B cell (primary cell): ENCODE measurements at regions not wholly inside any gene's neighbourhood (a gene's known extent, or its start where the extent isn't known, plus 50 kb on each side); places are given as distances from the start of the nearest gene placed in this dataset.

Experiments used
- ATAC-seq: fragments of 200-7000 bp; cut with Tn5 transposase; one replicate; pipeline ENCODE4 v1.10.0; 2021; ENCODE audit warnings: low read depth, mild to moderate bottlenecking, moderate number of reproducible peaks, moderate library complexity
- CTCF ChIA-PET: fragments of 350-600 bp; sonication (Branson Sonifier 250); formaldehyde crosslinking; loops from one replicate; lab custom pipeline; 2021; ENCODE audit warnings: antibody characterized with exemption, inconsistent platforms; lab: Charles Lee
- POLR2A ChIA-PET: fragments of 350-600 bp; sonication (Branson Sonifier 250); formaldehyde crosslinking; loops from one replicate; lab custom pipeline; 2021; ENCODE audit warnings: antibody characterized with exemption; lab: Charles Lee
- DNase-seq: peaks from one replicate; pipeline ENCODE4 v3.0.0; 2013
- H2AFZ ChIP-seq: 2 replicates; pipeline ENCODE4 v1.6.1; 2012; ENCODE audit warnings: mild to moderate bottlenecking, low read depth, low read length; ENCODE audit not compliant: insufficient read depth, poor library complexity, severe bottlenecking
- H3K27ac ChIP-seq, 2 donors: 1 replicate in 1 of 2; 2 replicates in 1 of 2; pipeline ENCODE4 v1.5.1; 2012 to 2013; ENCODE audit warnings: low read length in 2 of 2, mild to moderate bottlenecking in 2 of 2, moderate library complexity in 1 of 2
- H3K27me3 ChIP-seq, 4 experiments: fragments of 200-600 bp in 1 of 4; sonication (generic) in 1 of 4; replicated peaks in 1 of 4; 1 replicate in 2 of 4; 2 replicates in 2 of 4; pipeline versions ENCODE4 v1.6.1 to v1.7.0; 2013 to 2016; ENCODE audit warnings: low read length in 3 of 4, mild to moderate bottlenecking in 2 of 4, mixed read lengths in 1 of 4, moderate library complexity in 1 of 4; ENCODE audit not compliant: insufficient read depth in 4 of 4, control insufficient read depth in 3 of 4; ENCODE audit errors: control extremely low read depth in 1 of 4
- H3K36me3 ChIP-seq, 2 experiments: replicated peaks in 1 of 2; 1 replicate in 1 of 2; 2 replicates in 1 of 2; pipeline versions ENCODE4 v1.6.1 to v1.7.1; 2013; ENCODE audit warnings: low read length in 1 of 2; ENCODE audit not compliant: insufficient read depth in 2 of 2, control insufficient read depth in 1 of 2; ENCODE audit errors: control extremely low read depth in 1 of 2, extremely low read depth in 1 of 2
- H3K4me1 ChIP-seq, 2 donors: fragments of 200-600 bp in 1 of 2; sonication (generic) in 1 of 2; 1 replicate in 1 of 2; 2 replicates in 1 of 2; pipeline versions ENCODE4 v1.5.1 to v1.6.1; 2013 to 2017; ENCODE audit warnings: low read length in 2 of 2; ENCODE audit not compliant: control insufficient read depth in 2 of 2, insufficient read depth in 2 of 2
- H3K4me2 ChIP-seq: replicated peaks from 2 replicates; pipeline ENCODE3; 2012; ENCODE audit warnings: mild to moderate bottlenecking, low read depth, low read length; ENCODE audit not compliant: poor library complexity, severe bottlenecking
- H3K4me3 ChIP-seq, 5 experiments: fragments of 200-600 bp in 1 of 5; sonication (generic) in 1 of 5; 1 replicate in 3 of 5; 2 replicates in 2 of 5; pipeline versions ENCODE4 v1.5.1 to v1.7.0; 2011 to 2016; ENCODE audit warnings: low read length in 4 of 5, mild to moderate bottlenecking in 4 of 5, low read depth in 2 of 5, control low read depth in 1 of 5, moderate library complexity in 1 of 5; ENCODE audit not compliant: insufficient read depth in 1 of 5; ENCODE audit errors: control extremely low read depth in 1 of 5, extremely low read depth in 1 of 5
- H3K79me2 ChIP-seq: fragments of 200-600 bp; sonication (generic); one replicate; pipeline ENCODE4 v1.6.0; 2016; ENCODE audit warnings: low read length; ENCODE audit not compliant: control insufficient read depth, insufficient read depth
- H3K9ac ChIP-seq: fragments of 200-600 bp; sonication (generic); 2 replicates; pipeline ENCODE4 v1.6.1; 2017; ENCODE audit warnings: mild to moderate bottlenecking, low read length, moderate library complexity
- H3K9me3 ChIP-seq, 3 donors: one replicate each; pipeline versions ENCODE4 v1.6.1 to v1.7.1; 2013; ENCODE audit warnings: low read length in 2 of 3; ENCODE audit not compliant: control insufficient read depth in 2 of 3, insufficient read depth in 1 of 3; ENCODE audit errors: control extremely low read depth in 1 of 3
- H4K20me1 ChIP-seq: 2 replicates; pipeline ENCODE4 v1.6.0; 2012; ENCODE audit warnings: mild to moderate bottlenecking, low read length; ENCODE audit not compliant: insufficient read depth, control insufficient read depth, poor library complexity, severe bottlenecking
- H3K27ac Mint-ChIP-seq: one replicate; pipeline ENCODE4 v1.8.0; 2021; ENCODE audit warnings: mixed read lengths
- H3K27me3 Mint-ChIP-seq: one replicate; pipeline ENCODE4 v1.8.0; 2021; ENCODE audit warnings: mixed read lengths
- H3K4me1 Mint-ChIP-seq: one replicate; pipeline ENCODE4 v1.8.0; 2021; ENCODE audit warnings: mixed read lengths
- H3K4me3 Mint-ChIP-seq: one replicate; pipeline ENCODE4 v1.8.0; 2021; ENCODE audit warnings: mixed read lengths
- H3K9me3 Mint-ChIP-seq: one replicate; pipeline ENCODE4 v1.8.0; 2022; ENCODE audit warnings: mixed read lengths; ENCODE audit not compliant: insufficient read depth
- EZH2 ChIP-seq: IDR thresholded peaks from 2 replicates; pipeline ENCODE4 v1.6.1; 2012; ENCODE audit warnings: borderline replicate concordance, low read depth, mild to moderate bottlenecking, moderate library complexity, low read length; ENCODE audit not compliant: insufficient read depth, poor library complexity, severe bottlenecking
- WGBS: methylation state at CpG from one replicate; pipeline ENCODE4 v1.1.5; 2013; ENCODE audit warnings: missing lambda C conversion rate; ENCODE audit not compliant: insufficient coverage; 5-methylcytosine and 5-hydroxymethylcytosine counted together
- intact Hi-C: fragments of 100-400 bp; cut with micrococcal nuclease; formaldehyde crosslinking; loops from one replicate; pipeline ENCODE4 v1.10.0; 2022
- TF ChIP-seq, protein P1 (sequence below): fragments of 200-600 bp; IDR thresholded peaks from one replicate; pipeline ENCODE4 v1.8.0; 2022; ENCODE audit warnings: antibody characterized with exemption, mild to moderate bottlenecking

DNA sequence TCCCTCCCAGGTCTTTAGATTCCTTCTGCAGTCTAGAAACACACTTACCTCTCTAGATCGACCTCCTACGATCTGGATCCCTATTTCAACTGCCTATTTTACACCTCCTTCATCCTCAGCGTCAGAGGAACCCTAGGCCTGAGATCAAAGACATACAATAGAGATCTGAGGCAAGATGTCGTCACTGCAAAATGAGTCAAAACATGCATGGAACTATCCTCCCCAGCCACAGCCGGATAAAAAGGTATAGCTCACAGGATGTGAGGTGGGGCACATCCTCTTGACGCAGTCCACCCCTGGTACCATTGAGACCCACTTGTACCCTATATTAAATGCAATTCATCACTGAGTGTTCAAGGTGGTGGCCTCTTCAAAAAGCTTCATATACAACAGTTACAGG is 63.7 kb upstream of the DNAJC10 start:
- Mint-ChIP-seq H3K27me3 (peaks cover 19% of the 10 kb centered on the region), H3K4me1 (no peaks in the 10 kb centered on the region), H3K4me3 (no peak overlapping the region), H3K9me3 (no peaks in the 10 kb centered on the region), H3K27ac (no peak overlapping the region)
- H3K27me3 ChIP-seq, result no peaks in the 10 kb centered on the region
- ChIA-PET CTCF (interaction anchor here (0.7 to 1.8 kb wide), 4 partner anchors 9 to 465 kb away, joined by 3 to 6 read pairs (median 4); no protein-coding TSS in a partner anchor), POLR2A (no interaction called here)
- intact Hi-C loops, result no loop called here
- ATAC-seq (no peak), DNase-seq (no peak)
- H3K9ac ChIP-seq, result no peak overlapping the region
- H3K36me3 ChIP-seq, result no peaks in the 10 kb centered on the region
- no peak for TF ChIP-seq EZH2
- TF ChIP-seq, protein P1, sequence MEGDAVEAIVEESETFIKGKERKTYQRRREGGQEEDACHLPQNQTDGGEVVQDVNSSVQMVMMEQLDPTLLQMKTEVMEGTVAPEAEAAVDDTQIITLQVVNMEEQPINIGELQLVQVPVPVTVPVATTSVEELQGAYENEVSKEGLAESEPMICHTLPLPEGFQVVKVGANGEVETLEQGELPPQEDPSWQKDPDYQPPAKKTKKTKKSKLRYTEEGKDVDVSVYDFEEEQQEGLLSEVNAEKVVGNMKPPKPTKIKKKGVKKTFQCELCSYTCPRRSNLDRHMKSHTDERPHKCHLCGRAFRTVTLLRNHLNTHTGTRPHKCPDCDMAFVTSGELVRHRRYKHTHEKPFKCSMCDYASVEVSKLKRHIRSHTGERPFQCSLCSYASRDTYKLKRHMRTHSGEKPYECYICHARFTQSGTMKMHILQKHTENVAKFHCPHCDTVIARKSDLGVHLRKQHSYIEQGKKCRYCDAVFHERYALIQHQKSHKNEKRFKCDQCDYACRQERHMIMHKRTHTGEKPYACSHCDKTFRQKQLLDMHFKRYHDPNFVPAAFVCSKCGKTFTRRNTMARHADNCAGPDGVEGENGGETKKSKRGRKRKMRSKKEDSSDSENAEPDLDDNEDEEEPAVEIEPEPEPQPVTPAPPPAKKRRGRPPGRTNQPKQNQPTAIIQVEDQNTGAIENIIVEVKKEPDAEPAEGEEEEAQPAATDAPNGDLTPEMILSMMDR, result no peak
- H3K4me2 ChIP-seq, result no peak overlapping the region
- no peaks in the 10 kb centered on the region for H3K79me2 ChIP-seq
- no peak overlapping the region for H3K4me3 ChIP-seq
- WGBS, result 88% methylated on average over 6 of the region's 6 CpGs
- H2AFZ ChIP-seq, result no peak overlapping the region
- H3K9me3 ChIP-seq, result no peaks in the 10 kb centered on the region
- no peaks in the 10 kb centered on the region for H3K4me1 ChIP-seq
- H4K20me1 ChIP-seq, result no peaks in the 10 kb centered on the region
- H3K27ac ChIP-seq, result no peak overlapping the region

DNA sequence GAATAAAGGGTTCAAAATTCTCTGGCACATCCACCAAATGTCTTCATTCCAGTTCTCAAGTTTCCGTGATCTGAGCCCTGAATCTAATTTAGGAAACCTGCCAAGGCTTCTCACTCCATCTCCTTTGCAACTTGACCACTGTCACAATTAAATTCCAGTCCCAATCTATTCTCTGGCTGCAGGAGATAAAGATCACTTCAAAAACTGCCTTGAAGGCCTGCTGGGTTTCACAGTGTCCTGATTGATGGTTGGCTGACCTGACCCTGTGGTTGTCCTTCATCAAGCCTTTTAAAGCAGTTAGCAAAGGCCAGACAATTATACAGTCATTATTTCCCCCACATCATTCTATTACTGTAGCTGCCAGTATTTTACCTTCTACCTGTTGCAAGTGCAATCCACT is 60.3 kb upstream of the DNAJC10 start:
- H3K9ac ChIP-seq, result no peak overlapping the region
- H3K4me1 ChIP-seq, result no peaks in the 10 kb centered on the region
- no peaks in the 10 kb centered on the region for H3K9me3 ChIP-seq
- Mint-ChIP-seq H3K27me3 (peaks cover 37% of the 10 kb centered on the region), H3K27ac (no peak overlapping the region), H3K4me1 (no peaks in the 10 kb centered on the region), H3K9me3 (no peaks in the 10 kb centered on the region), H3K4me3 (no peak overlapping the region)
- no peaks in the 10 kb centered on the region for H4K20me1 ChIP-seq
- 92% methylated on average over 1 of the region's 1 CpG for WGBS
- H2AFZ ChIP-seq, result no peak overlapping the region
- H3K27me3 ChIP-seq, result peaks cover 0 to 4% (median 0%) of the 10 kb centered on the region in 4 experiments
- ChIA-PET CTCF (interaction anchor here (1.3 kb wide), 1 partner anchor 10 kb away, joined by 8 read pairs; no protein-coding TSS in a partner anchor), POLR2A (no interaction called here)
- no peak overlapping the region for H3K4me2 ChIP-seq
- intact Hi-C loops, result no loop called here
- no peak overlapping the region for H3K27ac ChIP-seq
- H3K36me3 ChIP-seq, result no peaks in the 10 kb centered on the region
- no peaks in the 10 kb centered on the region for H3K79me2 ChIP-seq
- H3K4me3 ChIP-seq, result no peak overlapping the region
- DNase-seq (no peak), ATAC-seq (no peak)
- TF ChIP-seq, protein P1, result no peak
- no peak for TF ChIP-seq EZH2
